ENCODE measurements at regions not wholly inside any gene's neighbourhood (a gene's known extent, or its start where the extent isn't known, plus 50 kb on each side); places are given as distances from the start of the nearest gene placed in this dataset.

DNA sequence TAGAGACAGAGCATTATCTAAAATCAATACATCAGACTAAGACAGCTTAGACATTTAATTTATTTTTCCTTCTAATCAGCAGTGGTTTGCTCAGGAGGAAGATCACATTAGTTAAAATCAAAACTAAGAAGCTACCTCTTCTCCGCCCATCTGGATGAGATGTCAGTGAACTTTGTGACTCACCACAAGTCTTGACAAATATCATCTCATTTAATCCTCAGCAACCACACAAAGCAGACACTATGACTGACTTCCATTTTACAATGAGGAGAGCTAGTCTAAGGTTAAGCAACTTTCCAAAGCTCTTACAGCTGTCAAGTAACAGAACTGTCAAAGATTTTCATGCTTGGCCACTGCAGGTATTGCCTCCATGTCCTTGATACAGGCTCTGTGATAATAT lies 289.5 kb downstream of the DEPDC1B start:
- TF ChIP-seq POLR2AphosphoS5 (IDR thresholded peaks at IDR 0.05; ENCODE audit: low read depth, low read length) (no peak), SPI1 (IDR thresholded peaks at IDR 0.05; ENCODE audit: low read depth, low read length) (no peak), POLR2A (IDR thresholded peaks at IDR 0.05; ENCODE audit: low read depth, low read length) (no peak), PAX5 (IDR thresholded peaks at IDR 0.05; ENCODE audit: insufficient read depth, low read length, severe bottlenecking) (no peak)

Measured in GM12891 (cell line).